H9 (cell line): ENCODE measurements at regions not wholly inside any gene's neighbourhood (a gene's known extent, or its start where the extent isn't known, plus 50 kb on each side); places are given as distances from the start of the nearest gene placed in this dataset.

Experiments
- DNase-seq: peaks from one replicate; pipeline ENCODE4 v3.0.0-alpha.2; 2017
- H2AFZ ChIP-seq: one replicate; pipeline ENCODE4 v1.6.1; 2013; ENCODE audit warnings: mild to moderate bottlenecking, low read length, control low read depth, moderate library complexity
- H2AK5ac ChIP-seq: 2 replicates; pipeline ENCODE4 v1.6.1; 2013; ENCODE audit warnings: low read length, control low read depth, mixed read lengths; ENCODE audit not compliant: insufficient read length
- H2BK120ac ChIP-seq: one replicate; pipeline ENCODE4 v1.6.1; 2013; ENCODE audit warnings: low read depth, mild to moderate bottlenecking, low read length, control low read depth, inconsistent platforms; ENCODE audit not compliant: poor library complexity, severe bottlenecking
- H2BK12ac ChIP-seq: 2 replicates; pipeline ENCODE4 v1.6.1; 2013; ENCODE audit warnings: low read length, control low read depth, mixed read lengths, low read depth; ENCODE audit not compliant: insufficient read length
- H2BK15ac ChIP-seq: 2 replicates; pipeline ENCODE4 v1.6.1; 2013; ENCODE audit warnings: low read depth, low read length, control low read depth
- H2BK20ac ChIP-seq: one replicate; pipeline ENCODE4 v1.6.1; 2013; ENCODE audit warnings: low read depth, mild to moderate bottlenecking, low read length, control low read depth, inconsistent platforms; ENCODE audit not compliant: poor library complexity, severe bottlenecking
- H2BK5ac ChIP-seq: 2 replicates; pipeline ENCODE4 v1.6.1; 2013; ENCODE audit warnings: low read length, control low read depth, mixed read lengths; ENCODE audit not compliant: insufficient read length
- H3K14ac ChIP-seq: 2 replicates; pipeline ENCODE4 v1.6.1; 2013; ENCODE audit warnings: low read length, control low read depth; ENCODE audit not compliant: insufficient read depth
- H3K18ac ChIP-seq: 2 replicates; pipeline ENCODE4 v1.6.1; 2013; ENCODE audit warnings: low read depth, mild to moderate bottlenecking, mixed read lengths, low read length, control low read depth; ENCODE audit not compliant: insufficient read length
- H3K23ac ChIP-seq: 2 replicates; pipeline ENCODE4 v1.6.1; 2013; ENCODE audit warnings: low read length, control low read depth, mixed read lengths, low read depth; ENCODE audit not compliant: insufficient read length
- H3K23me2 ChIP-seq: 2 replicates; pipeline ENCODE4 v1.6.1; 2013; ENCODE audit warnings: low read depth, mild to moderate bottlenecking, mixed read lengths, low read length, control low read depth; ENCODE audit not compliant: insufficient read length, poor library complexity, severe bottlenecking
- H3K27ac ChIP-seq: 2 replicates; pipeline ENCODE4 v1.5.1; 2013; ENCODE audit warnings: low read length, control low read depth, mixed read lengths, low read depth; ENCODE audit not compliant: insufficient read length
- H3K27me3 ChIP-seq: 2 replicates; pipeline ENCODE4 v1.6.1; 2013; ENCODE audit warnings: low read length, control low read depth, inconsistent platforms; ENCODE audit not compliant: insufficient read depth
- H3K4ac ChIP-seq: 2 replicates; pipeline ENCODE4 v1.6.1; 2013; ENCODE audit warnings: low read depth, mild to moderate bottlenecking, control low read depth, inconsistent platforms, low read length, moderate library complexity
- H3K4me1 ChIP-seq: 2 replicates; pipeline ENCODE4 v1.6.1; 2013; ENCODE audit warnings: low read length, control low read depth, inconsistent platforms; ENCODE audit not compliant: insufficient read depth
- H3K4me2 ChIP-seq: 2 replicates; pipeline ENCODE4 v1.6.1; 2013; ENCODE audit warnings: low read length, control low read depth, mixed read lengths; ENCODE audit not compliant: insufficient read length, insufficient read depth
- H3K56ac ChIP-seq: 2 replicates; pipeline ENCODE4 v1.6.1; 2013; ENCODE audit warnings: low read depth, mild to moderate bottlenecking, mixed read lengths, low read length, control low read depth; ENCODE audit not compliant: insufficient read length
- H3K79me1 ChIP-seq: 2 replicates; pipeline ENCODE4 v1.6.1; 2013; ENCODE audit warnings: low read depth, mild to moderate bottlenecking, moderate library complexity, low read length, control low read depth, inconsistent platforms; ENCODE audit not compliant: insufficient read depth, poor library complexity, severe bottlenecking
- H3K79me2 ChIP-seq: 2 replicates; pipeline ENCODE4 v1.6.1; 2013; ENCODE audit warnings: low read length, control low read depth, inconsistent platforms; ENCODE audit not compliant: insufficient read depth
- H3K9ac ChIP-seq: 2 replicates; pipeline ENCODE4 v1.6.1; 2013; ENCODE audit warnings: low read length, control low read depth, mixed read lengths; ENCODE audit not compliant: insufficient read length; ENCODE audit errors: extremely low read depth
- H3K9me3 ChIP-seq: one replicate; pipeline ENCODE4 v1.6.1; 2013; ENCODE audit warnings: low read depth, low read length, inconsistent platforms; ENCODE audit not compliant: control insufficient read depth
- H3T11ph ChIP-seq: one replicate; pipeline ENCODE4 v1.6.1; 2013; ENCODE audit warnings: mild to moderate bottlenecking, low read length, control low read depth, inconsistent platforms
- H4K20me1 ChIP-seq: one replicate; pipeline ENCODE4 v1.6.1; 2013; ENCODE audit not compliant: control insufficient read depth, insufficient read length, insufficient read depth
- H4K5ac ChIP-seq: 2 replicates; pipeline ENCODE4 v1.6.1; 2013; ENCODE audit warnings: low read depth, mild to moderate bottlenecking, mixed read lengths, low read length, control low read depth; ENCODE audit not compliant: insufficient read length
- H4K8ac ChIP-seq: replicated peaks from 2 replicates; pipeline ENCODE4 v1.6.1; 2013; ENCODE audit warnings: low read length, control low read depth, mixed read lengths, low read depth; ENCODE audit not compliant: insufficient read length
- H4K91ac ChIP-seq: 2 replicates; pipeline ENCODE4 v1.6.1; 2013; ENCODE audit warnings: low read depth, mild to moderate bottlenecking, moderate library complexity, mixed read lengths, low read length, control low read depth; ENCODE audit not compliant: insufficient read length
- H3K27ac Mint-ChIP-seq, 3 experiments: 2 replicates in 2 of 3; 3 replicates in 1 of 3; pipeline ENCODE4 v1.8.0; 2020 to 2021; ENCODE audit warnings: mixed read lengths in 3 of 3, mild to moderate bottlenecking in 1 of 3, moderate library complexity in 1 of 3
- H3K27me3 Mint-ChIP-seq: 2 replicates; pipeline ENCODE4 v1.8.0; 2021; ENCODE audit warnings: low read depth, mild to moderate bottlenecking, moderate library complexity, mixed read lengths
- H3K36me3 Mint-ChIP-seq, 3 experiments: 2 replicates in 2 of 3; 3 replicates in 1 of 3; pipeline ENCODE4 v1.8.0; 2020 to 2021; ENCODE audit warnings: low read depth in 3 of 3, mixed read lengths in 3 of 3; ENCODE audit not compliant: insufficient read depth in 1 of 3
- H3K4me1 Mint-ChIP-seq, 2 experiments: 2 replicates each; pipeline ENCODE4 v1.8.0; 2020; ENCODE audit warnings: mixed read lengths in 2 of 2
- H3K4me3 Mint-ChIP-seq, 2 experiments: 2 replicates in 1 of 2; 3 replicates in 1 of 2; pipeline ENCODE4 v1.8.0; 2020 to 2021; ENCODE audit warnings: mild to moderate bottlenecking in 2 of 2, mixed read lengths in 2 of 2, moderate library complexity in 1 of 2
- H3K9me3 Mint-ChIP-seq, 2 experiments: 2 replicates in 1 of 2; 3 replicates in 1 of 2; pipeline ENCODE4 v1.8.0; 2020; ENCODE audit warnings: mild to moderate bottlenecking in 2 of 2, mixed read lengths in 2 of 2, moderate library complexity in 1 of 2
- CTCF ChIP-seq: fragments of 200-600 bp; sonication (generic); conservative IDR thresholded peaks from 3 replicates; pipeline ENCODE4 v1.8.0; 2021; ENCODE audit warnings: antibody characterized with exemption, mild to moderate bottlenecking
- WGBS: extraction: QIAGEN DNeasy Blood & Tissue Kit; methylation state at CpG from one replicate; pipeline ENCODE4 v1.1.7; 2013; ENCODE audit warnings: missing lambda C conversion rate, low lambda C conversion rate, mixed read lengths; ENCODE audit not compliant: insufficient read length; ENCODE audit errors: extremely low coverage; 5-methylcytosine and 5-hydroxymethylcytosine counted together

- H3T11ph ChIP-seq: no peak overlapping the region
- H3K27me3 Mint-ChIP-seq: no peaks in the 10 kb centered on the region
- no peak overlapping the region for H3K4me2 ChIP-seq
- H3K27me3 ChIP-seq: no peaks in the 10 kb centered on the region
- H2AK5ac ChIP-seq: no peak overlapping the region
- H2AFZ ChIP-seq: no peak overlapping the region
- H2BK5ac ChIP-seq: no peak overlapping the region
- no peaks in the 10 kb centered on the region for H3K9me3 Mint-ChIP-seq
- no peaks in the 10 kb centered on the region for H3K4me1 Mint-ChIP-seq
- WGBS: no CpG with 5 or more reads among the region's 1 CpG
- no peak overlapping the region for H3K18ac ChIP-seq
- H3K4me1 ChIP-seq: no peaks in the 10 kb centered on the region
- H4K20me1 ChIP-seq: no peaks in the 10 kb centered on the region
- no peaks in the 10 kb centered on the region for H3K36me3 Mint-ChIP-seq
- no peaks in the 10 kb centered on the region for H3K9me3 ChIP-seq
- no peak overlapping the region for H4K91ac ChIP-seq
- no peak overlapping the region for H3K14ac ChIP-seq
- TF ChIP-seq CTCF: no peak
- no peak overlapping the region for H2BK15ac ChIP-seq
- no peaks in the 10 kb centered on the region for H3K23me2 ChIP-seq
- no peak overlapping the region for H3K4me3 Mint-ChIP-seq
- no peak overlapping the region for H4K5ac ChIP-seq
- H3K4ac ChIP-seq: no peak overlapping the region
- no peak overlapping the region for H3K27ac Mint-ChIP-seq
- H3K23ac ChIP-seq: no peak overlapping the region
- H3K79me2 ChIP-seq: no peaks in the 10 kb centered on the region
- H3K56ac ChIP-seq: no peak overlapping the region
- no peak overlapping the region for H2BK20ac ChIP-seq
- DNase-seq: no peak
- no peak overlapping the region for H4K8ac ChIP-seq
- H3K9ac ChIP-seq: no peak overlapping the region
- H2BK120ac ChIP-seq: no peak overlapping the region
- H3K27ac ChIP-seq: no peak overlapping the region
- H2BK12ac ChIP-seq: no peak overlapping the region
- H3K79me1 ChIP-seq: no peaks in the 10 kb centered on the region
Observed at GRCh38 chr4:176988226-176988625, 195.5 kb upstream of the VEGFC start.
